Fibroblast of lung (primary cell): ENCODE measurements at regions not wholly inside any gene's neighbourhood (a gene's known extent, or its start where the extent isn't known, plus 50 kb on each side); places are given as distances from the start of the nearest gene placed in this dataset.
A peak's percentile ranks its signal among the peaks of the same experiment; 100 is the strongest.

Source experiments
- DNase-seq, 2 donors: peaks; one replicate each; pipeline versions ENCODE4 v3.0.0 to v3.0.0-alpha.2; 2010; ENCODE audit warnings: low read depth in 2 of 2
- H2AFZ ChIP-seq: 2 replicates; pipeline ENCODE4 v1.5.1; 2012; ENCODE audit warnings: low read length, control low read depth, inconsistent platforms
- H3K27ac ChIP-seq: 2 replicates; pipeline ENCODE4 v1.5.1; 2011; ENCODE audit warnings: low read length, control low read depth; ENCODE audit not compliant: insufficient read depth
- H3K27me3 ChIP-seq: 2 replicates; pipeline ENCODE4 v1.5.1; 2011; ENCODE audit warnings: mild to moderate bottlenecking, low read length; ENCODE audit not compliant: control insufficient read depth, insufficient read depth
- H3K36me3 ChIP-seq: 2 replicates; pipeline ENCODE4 v1.5.1; 2011; ENCODE audit warnings: low read length; ENCODE audit not compliant: control insufficient read depth, insufficient read depth
- H3K4me1 ChIP-seq: 2 replicates; pipeline ENCODE4 v1.5.1; 2011; ENCODE audit warnings: low read length; ENCODE audit not compliant: control insufficient read depth, insufficient read depth; ENCODE audit errors: extremely low read depth
- H3K4me2 ChIP-seq: 2 replicates; pipeline ENCODE4 v1.5.1; 2011; ENCODE audit warnings: low read length, control low read depth; ENCODE audit not compliant: insufficient read depth; ENCODE audit errors: extremely low read depth
- H3K4me3 ChIP-seq, 4 experiments: fragments of 200-600 bp in 1 of 4; sonication (generic) in 1 of 4; replicated peaks in 1 of 4; 2 replicates each; pipeline ENCODE4 v1.5.1; 2011 to 2016; ENCODE audit warnings: low read length in 4 of 4, low read depth in 3 of 4, mild to moderate bottlenecking in 3 of 4, control low read depth in 2 of 4, inconsistent platforms in 1 of 4, mixed read lengths in 1 of 4; ENCODE audit not compliant: insufficient read depth in 1 of 4; ENCODE audit errors: control extremely low read depth in 1 of 4
- H3K79me2 ChIP-seq: 2 replicates; pipeline ENCODE4 v1.5.1; 2012; ENCODE audit warnings: mild to moderate bottlenecking, low read length, inconsistent platforms; ENCODE audit not compliant: control insufficient read depth, insufficient read depth
- H3K9ac ChIP-seq: 2 replicates; pipeline ENCODE4 v1.5.1; 2011; ENCODE audit warnings: mild to moderate bottlenecking, low read length, control low read depth; ENCODE audit not compliant: insufficient read depth
- H3K9me3 ChIP-seq: 2 replicates; pipeline ENCODE4 v1.5.1; 2012; ENCODE audit warnings: low read depth, low read length; ENCODE audit not compliant: control insufficient read depth, insufficient read depth
- H4K20me1 ChIP-seq: 2 replicates; pipeline ENCODE4 v1.5.1; 2011; ENCODE audit warnings: low read length; ENCODE audit not compliant: control insufficient read depth, insufficient read depth; ENCODE audit errors: extremely low read depth
- EZH2 ChIP-seq: IDR thresholded peaks from 2 replicates; pipeline ENCODE4 v1.5.1; 2012; ENCODE audit warnings: low read length, control low read depth, mild to moderate bottlenecking; ENCODE audit errors: missing control alignments
- TF ChIP-seq, protein P1 (sequence below), 2 donors: IDR thresholded peaks in 1 of 2; conservative IDR thresholded peaks in 1 of 2; 1 replicate in 1 of 2; 2 replicates in 1 of 2; pipeline ENCODE4 v1.5.1; 2011 to 2012; ENCODE audit warnings: low read length in 2 of 2, control low read depth in 1 of 2, inconsistent platforms in 1 of 2, low read depth in 1 of 2, mild to moderate bottlenecking in 1 of 2

DNA sequence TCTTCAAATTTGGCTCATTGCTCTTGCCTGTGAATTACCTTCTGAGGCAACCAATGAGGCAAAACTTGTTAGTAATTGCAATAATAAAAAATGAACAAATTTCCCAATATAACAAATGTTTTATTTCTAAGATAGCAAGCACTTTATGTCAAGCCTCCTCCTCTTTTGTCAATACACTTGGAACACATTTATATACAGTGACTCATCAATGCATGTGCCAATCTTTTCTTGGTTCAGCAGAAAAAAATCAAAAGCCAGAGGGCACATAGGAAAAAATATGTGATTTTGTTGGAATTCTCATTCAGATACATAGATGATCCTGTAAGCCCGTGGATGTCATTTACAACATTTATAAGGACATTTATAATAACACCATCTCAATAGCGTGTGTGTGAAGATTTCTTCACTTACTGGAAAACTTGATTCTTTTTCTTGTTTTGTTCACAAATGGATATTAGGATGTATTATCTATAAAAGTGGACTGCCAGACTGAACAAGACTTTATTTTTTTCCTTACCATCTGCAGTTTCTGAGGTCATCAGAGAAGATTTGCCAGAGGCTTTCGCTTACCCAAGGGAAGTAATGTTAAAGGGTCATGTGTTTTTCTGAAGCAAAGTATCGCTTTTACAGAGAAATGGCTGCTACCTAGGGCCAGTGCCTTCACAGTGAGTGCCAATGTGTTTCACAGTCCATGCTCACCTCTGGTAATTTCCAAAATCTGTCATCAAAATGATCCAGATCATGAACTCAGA is 645.7 kb upstream of the PTBP2 start:
- no peak overlapping the region for H3K27ac ChIP-seq
- H3K9me3 ChIP-seq, result no peaks in the 10 kb centered on the region
- no peaks in the 10 kb centered on the region for H4K20me1 ChIP-seq
- no peak overlapping the region for H3K4me2 ChIP-seq
- TF ChIP-seq EZH2, result no peak
- TF ChIP-seq, protein P1, sequence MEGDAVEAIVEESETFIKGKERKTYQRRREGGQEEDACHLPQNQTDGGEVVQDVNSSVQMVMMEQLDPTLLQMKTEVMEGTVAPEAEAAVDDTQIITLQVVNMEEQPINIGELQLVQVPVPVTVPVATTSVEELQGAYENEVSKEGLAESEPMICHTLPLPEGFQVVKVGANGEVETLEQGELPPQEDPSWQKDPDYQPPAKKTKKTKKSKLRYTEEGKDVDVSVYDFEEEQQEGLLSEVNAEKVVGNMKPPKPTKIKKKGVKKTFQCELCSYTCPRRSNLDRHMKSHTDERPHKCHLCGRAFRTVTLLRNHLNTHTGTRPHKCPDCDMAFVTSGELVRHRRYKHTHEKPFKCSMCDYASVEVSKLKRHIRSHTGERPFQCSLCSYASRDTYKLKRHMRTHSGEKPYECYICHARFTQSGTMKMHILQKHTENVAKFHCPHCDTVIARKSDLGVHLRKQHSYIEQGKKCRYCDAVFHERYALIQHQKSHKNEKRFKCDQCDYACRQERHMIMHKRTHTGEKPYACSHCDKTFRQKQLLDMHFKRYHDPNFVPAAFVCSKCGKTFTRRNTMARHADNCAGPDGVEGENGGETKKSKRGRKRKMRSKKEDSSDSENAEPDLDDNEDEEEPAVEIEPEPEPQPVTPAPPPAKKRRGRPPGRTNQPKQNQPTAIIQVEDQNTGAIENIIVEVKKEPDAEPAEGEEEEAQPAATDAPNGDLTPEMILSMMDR (conservative IDR thresholded peaks at IDR 0.05 in 1 of 2, IDR thresholded peaks at IDR 0.05 in 1 of 2; ENCODE audit: low read depth in 1 of 2, low read length in 2 of 2), result no peak
- no peaks in the 10 kb centered on the region for H3K36me3 ChIP-seq
- H3K79me2 ChIP-seq, result no peaks in the 10 kb centered on the region
- H3K9ac ChIP-seq, result no peak overlapping the region
- peak; percentile 4 to 60 for DNase-seq
- H3K4me3 ChIP-seq, result no peak overlapping the region
- H3K4me1 ChIP-seq, result no peaks in the 10 kb centered on the region
- no peak overlapping the region for H2AFZ ChIP-seq
- no peaks in the 10 kb centered on the region for H3K27me3 ChIP-seq

DNA sequence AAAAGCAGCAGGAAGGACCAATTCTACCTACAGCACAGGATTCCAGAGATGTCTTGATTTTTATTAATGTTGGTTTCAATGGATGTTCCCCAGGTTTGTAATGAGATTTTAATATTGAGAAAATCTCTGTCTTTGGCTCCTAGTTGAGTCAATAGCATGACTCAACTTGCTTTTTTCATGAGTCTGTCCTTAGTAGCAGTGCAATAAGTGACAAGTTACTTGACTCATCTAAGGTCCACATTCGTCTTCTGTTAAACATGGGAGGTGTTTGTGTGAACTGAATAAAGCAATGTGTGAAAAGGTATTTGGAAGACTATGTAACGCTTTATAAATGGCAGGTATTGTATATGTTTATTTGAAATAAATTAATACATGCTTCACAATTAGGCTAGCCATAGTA is 645.0 kb upstream of the PTBP2 start:
- H3K4me1 ChIP-seq, result no peaks in the 10 kb centered on the region
- DNase-seq, result no peak
- no peak overlapping the region for H2AFZ ChIP-seq

DNA sequence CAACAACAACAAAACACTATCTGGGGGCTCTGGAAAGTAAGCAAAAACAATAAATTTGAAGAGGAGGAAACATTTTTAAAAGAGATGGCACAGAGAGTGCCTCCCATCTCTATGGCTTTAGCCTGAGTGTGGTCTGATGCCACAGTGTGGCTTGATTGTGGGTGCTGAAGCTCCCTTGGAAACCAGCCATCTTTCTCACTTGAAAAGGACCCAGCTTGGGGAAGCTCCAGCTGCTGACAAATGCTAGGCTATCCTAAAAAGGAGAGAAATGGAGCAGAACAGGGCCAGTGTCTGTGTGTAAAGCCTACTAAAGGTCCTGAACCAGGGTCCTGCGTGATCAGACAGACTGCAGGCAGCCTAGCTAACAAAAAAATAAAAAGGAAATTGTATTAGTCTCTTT is 642.0 kb upstream of the PTBP2 start:
- Histone ChIP-seq H3K4me3 (no peak overlapping the region), H4K20me1 (no peaks in the 10 kb centered on the region), H3K4me2 (no peak overlapping the region), H3K36me3 (no peaks in the 10 kb centered on the region), H3K27ac (no peak overlapping the region), H3K9ac (no peak overlapping the region), H3K27me3 (no peaks in the 10 kb centered on the region), H3K9me3 (no peaks in the 10 kb centered on the region), H3K4me1 (no peaks in the 10 kb centered on the region), H2AFZ (no peak overlapping the region), H3K79me2 (no peaks in the 10 kb centered on the region)
- DNase-seq, result no peak
- TF ChIP-seq, protein P1 (conservative IDR thresholded peaks at IDR 0.05 in 1 of 2, IDR thresholded peaks at IDR 0.05 in 1 of 2; ENCODE audit: low read depth in 1 of 2, low read length in 2 of 2), result no peak
- no peak for TF ChIP-seq EZH2

More for the DNA sequence above, 645.0 kb upstream of the PTBP2 start:
- TF ChIP-seq EZH2, result no peak
- TF ChIP-seq, protein P1 (conservative IDR thresholded peaks at IDR 0.05 in 1 of 2, IDR thresholded peaks at IDR 0.05 in 1 of 2; ENCODE audit: low read depth in 1 of 2, low read length in 2 of 2), result no peak
- no peaks in the 10 kb centered on the region for H3K9me3 ChIP-seq
- H3K36me3 ChIP-seq, result no peaks in the 10 kb centered on the region
- H3K27ac ChIP-seq, result no peak overlapping the region
- no peak overlapping the region for H3K9ac ChIP-seq
- H3K4me3 ChIP-seq, result no peak overlapping the region
- no peak overlapping the region for H3K4me2 ChIP-seq
- no peaks in the 10 kb centered on the region for H3K27me3 ChIP-seq
- H3K79me2 ChIP-seq, result no peaks in the 10 kb centered on the region
- H4K20me1 ChIP-seq, result no peaks in the 10 kb centered on the region
